Breast epithelium (tissue), 3 donors: ENCODE measurements at regions not wholly inside any gene's neighbourhood (a gene's known extent, or its start where the extent isn't known, plus 50 kb on each side); places are given as distances from the start of the nearest gene placed in this dataset.

Experiments
- CTCF ChIP-seq, 3 donors: fragments of 450-650 bp; IDR thresholded peaks; one replicate each; pipeline ENCODE4 v1.5.1; 2016 to 2017; ENCODE audit warnings: antibody characterized with exemption in 3 of 3, mild to moderate bottlenecking in 3 of 3, moderate library complexity in 3 of 3
- POLR2A ChIP-seq: fragments of 450-650 bp; IDR thresholded peaks from one replicate; pipeline ENCODE4 v1.6.1; 2016; ENCODE audit warnings: antibody characterized with exemption, mild to moderate bottlenecking, moderate library complexity
- POLR2AphosphoS5 ChIP-seq, 3 donors: sonication (generic); formaldehyde crosslinking; IDR thresholded peaks; one replicate each; pipeline ENCODE4 v1.6.1; 2017; ENCODE audit warnings: antibody characterized with exemption in 3 of 3

GRCh38 chr22:49647627-49648026, 180.0 kb downstream of the BRD1 start:
- TF ChIP-seq CTCF (IDR thresholded peaks at IDR 0.05) (no peak), POLR2A (no peak), POLR2AphosphoS5 (IDR thresholded peaks at IDR 0.05) (no peak)
